IMR-90 (cell line): ENCODE measurements at regions not wholly inside any gene's neighbourhood (a gene's known extent, or its start where the extent isn't known, plus 50 kb on each side); places are given as distances from the start of the nearest gene placed in this dataset.

Source experiments
- ATAC-seq: fragments of 200-7000 bp; cut with Tn5 transposase; 2 replicates; pipeline ENCODE4 v1.9.1; 2020; ENCODE audit warnings: low read depth, mild to moderate bottlenecking, moderate library complexity
- BruUV-seq: library from RNA; stranded (reverse); fragments of 400-500 nt; replicated peaks from 2 replicates; lab custom pipeline; 2021; lab: Mats Ljungman, UMichigan
- CTCF ChIA-PET: fragments of 300-600 bp; formaldehyde crosslinking; extraction: SDS; loops from one replicate; lab custom pipeline; 2021; ENCODE audit warnings: antibody characterized with exemption; lab: Yijun Ruan, JAX
- POLR2A ChIA-PET: fragments of 300-600 bp; sonication (Branson Sonifier 250); formaldehyde crosslinking; loops from one replicate; lab custom pipeline; 2022; ENCODE audit warnings: antibody characterized with exemption; ENCODE audit not compliant: unreplicated experiment; lab: Charles Lee
- DNase-seq: peaks from one replicate; pipeline ENCODE4 v3.0.0; 2013
- H2AFZ ChIP-seq: replicated peaks from 2 replicates; pipeline ENCODE3; 2013; ENCODE audit warnings: low read length, mild to moderate bottlenecking; ENCODE audit not compliant: poor library complexity
- H2AK5ac ChIP-seq: 2 replicates; pipeline ENCODE4 v1.6.1; 2013; ENCODE audit warnings: low read depth, low read length, inconsistent platforms
- H2AK9ac ChIP-seq: replicated peaks from 2 replicates; pipeline ENCODE3; 2013; ENCODE audit warnings: mild to moderate bottlenecking, low read depth, low read length, moderate library complexity; ENCODE audit not compliant: poor library complexity
- H2BK120ac ChIP-seq: 2 replicates; pipeline ENCODE4 v1.6.1; 2013; ENCODE audit warnings: low read depth, low read length, inconsistent platforms
- H2BK15ac ChIP-seq: 3 replicates; pipeline ENCODE4 v1.6.1; 2013; ENCODE audit warnings: low read depth, low read length, inconsistent platforms
- H2BK20ac ChIP-seq: 2 replicates; pipeline ENCODE4 v1.6.1; 2013; ENCODE audit warnings: low read depth, mild to moderate bottlenecking, inconsistent platforms, low read length, moderate library complexity
- H2BK5ac ChIP-seq: 2 replicates; pipeline ENCODE4 v1.6.1; 2013; ENCODE audit warnings: mild to moderate bottlenecking, low read depth, low read length, inconsistent platforms; ENCODE audit not compliant: poor library complexity, severe bottlenecking
- H3K14ac ChIP-seq: replicated peaks from 2 replicates; pipeline ENCODE4 v1.6.1; 2013; ENCODE audit warnings: low read depth, low read length, inconsistent platforms
- H3K18ac ChIP-seq: 2 replicates; pipeline ENCODE4 v1.6.1; 2013; ENCODE audit warnings: low read depth, low read length, control low read depth
- H3K23ac ChIP-seq: 2 replicates; pipeline ENCODE4 v1.6.1; 2013; ENCODE audit warnings: low read depth, low read length, inconsistent platforms
- H3K27ac ChIP-seq: 2 replicates; pipeline ENCODE4 v1.5.1; 2013; ENCODE audit warnings: mild to moderate bottlenecking, control low read depth, low read length; ENCODE audit not compliant: insufficient read depth
- H3K27me3 ChIP-seq: 2 replicates; pipeline ENCODE4 v1.6.1; 2013; ENCODE audit warnings: low read length; ENCODE audit not compliant: control insufficient read depth, insufficient read depth
- H3K36me3 ChIP-seq: 2 replicates; pipeline ENCODE4 v1.6.1; 2013; ENCODE audit warnings: low read length, mixed read lengths; ENCODE audit not compliant: control insufficient read depth, insufficient read depth
- H3K4ac ChIP-seq: 2 replicates; pipeline ENCODE4 v1.6.1; 2013; ENCODE audit warnings: low read depth, low read length, inconsistent platforms
- H3K4me1 ChIP-seq: 2 replicates; pipeline ENCODE4 v1.6.1; 2013; ENCODE audit warnings: low read length, mixed read lengths; ENCODE audit not compliant: control insufficient read depth, insufficient read depth
- H3K4me2 ChIP-seq: 2 replicates; pipeline ENCODE4 v1.6.1; 2013; ENCODE audit warnings: low read depth, mild to moderate bottlenecking, control low read depth, low read length, moderate library complexity
- H3K4me3 ChIP-seq: 2 replicates; pipeline ENCODE4 v1.5.1; 2013; ENCODE audit warnings: low read depth, mild to moderate bottlenecking, control low read depth, low read length, moderate library complexity; ENCODE audit not compliant: insufficient read depth
- H3K56ac ChIP-seq: 2 replicates; pipeline ENCODE4 v1.6.1; 2013; ENCODE audit warnings: low read length, inconsistent platforms; ENCODE audit not compliant: insufficient read depth; ENCODE audit errors: extremely low read depth
- H3K79me1 ChIP-seq, 2 experiments: 2 replicates each; pipeline ENCODE4 v1.6.1; 2013; ENCODE audit warnings: low read length in 2 of 2, inconsistent platforms in 1 of 2, low read depth in 1 of 2
- H3K9ac ChIP-seq: 2 replicates; pipeline ENCODE4 v1.6.1; 2013; ENCODE audit warnings: low read depth, low read length, control low read depth
- H3K9me1 ChIP-seq: 2 replicates; pipeline ENCODE4 v1.6.1; 2013; ENCODE audit warnings: low read length, inconsistent platforms; ENCODE audit not compliant: insufficient read depth
- H3K9me3 ChIP-seq: 2 replicates; pipeline ENCODE4 v1.6.1; 2013; ENCODE audit warnings: low read length; ENCODE audit not compliant: control insufficient read depth, insufficient read depth
- H4K20me1 ChIP-seq: 2 replicates; pipeline ENCODE4 v1.6.1; 2013; ENCODE audit warnings: low read length, inconsistent platforms; ENCODE audit not compliant: insufficient read depth
- H4K5ac ChIP-seq: 2 replicates; pipeline ENCODE4 v1.6.1; 2013; ENCODE audit warnings: mild to moderate bottlenecking, low read depth, low read length, control low read depth
- H4K8ac ChIP-seq, 2 experiments: 2 replicates each; pipeline ENCODE4 v1.6.1; 2013; ENCODE audit warnings: low read depth in 2 of 2, low read length in 2 of 2, control low read depth in 1 of 2, inconsistent platforms in 1 of 2
- H4K91ac ChIP-seq: 2 replicates; pipeline ENCODE4 v1.6.1; 2013; ENCODE audit warnings: low read depth, low read length, inconsistent platforms; ENCODE audit not compliant: insufficient read depth
- BHLHE40 ChIP-seq: fragments of 150-350 bp; IDR thresholded peaks from 2 replicates; pipeline ENCODE4 v1.6.1; 2016; ENCODE audit warnings: mild to moderate bottlenecking, low read depth, low read length
- CEBPB ChIP-seq: IDR thresholded peaks from 2 replicates; pipeline ENCODE4 v1.6.1; 2012; ENCODE audit warnings: low read depth, low read length, improper control_type of control experiment
- CHD1 ChIP-seq: IDR thresholded peaks from 2 replicates; pipeline ENCODE4 v1.6.1; 2012; ENCODE audit warnings: low read depth, low read length, improper control_type of control experiment
- FOS ChIP-seq: fragments of 150-350 bp; IDR thresholded peaks from 2 replicates; pipeline ENCODE4 v1.6.1; 2016; ENCODE audit warnings: low read depth, low read length
- MAFK ChIP-seq: IDR thresholded peaks from 2 replicates; pipeline ENCODE4 v1.6.1; 2012; ENCODE audit warnings: low read depth, low read length, improper control_type of control experiment
- MAZ ChIP-seq: IDR thresholded peaks from 2 replicates; pipeline ENCODE4 v1.6.1; 2012; ENCODE audit warnings: low read depth, mild to moderate bottlenecking, low read length, improper control_type of control experiment, moderate library complexity, borderline replicate concordance
- MXI1 ChIP-seq: IDR thresholded peaks from 2 replicates; pipeline ENCODE4 v1.6.1; 2012; ENCODE audit warnings: low read depth, mild to moderate bottlenecking, low read length, moderate library complexity, borderline replicate concordance
- NFE2L2 ChIP-seq: fragments of 150-350 bp; IDR thresholded peaks from 2 replicates; pipeline ENCODE4 v1.6.1; 2016; ENCODE audit warnings: low read depth, mild to moderate bottlenecking, low read length
- POLR2A ChIP-seq: IDR thresholded peaks from 2 replicates; pipeline ENCODE4 v1.6.1; 2012; ENCODE audit warnings: mild to moderate bottlenecking, low read depth, low read length
- RCOR1 ChIP-seq: IDR thresholded peaks from 2 replicates; pipeline ENCODE4 v1.6.1; 2012; ENCODE audit warnings: mild to moderate bottlenecking, low read length, improper control_type of control experiment; ENCODE audit not compliant: insufficient replicate concordance
- WGBS, 2 experiments: methylation state at CpG; one replicate each; pipeline versions ENCODE4 v1.1.5 to v1.1.7; 2013; ENCODE audit warnings: missing lambda C conversion rate in 2 of 2; ENCODE audit not compliant: insufficient read length in 1 of 2; ENCODE audit errors: extremely low coverage in 2 of 2; 5-methylcytosine and 5-hydroxymethylcytosine counted together
- dilution Hi-C: fragments of 300-500 bp; cut with HindIII; formaldehyde crosslinking; loops from one replicate; pipeline ENCODE4 v1.14.3; 2018; ENCODE audit warnings: low sequenced_read_pairs; ENCODE audit not compliant: unreplicated experiment
- in situ Hi-C: fragments of 300-500 bp; cut with MboI; formaldehyde crosslinking; loops from 3 replicates; pipeline ENCODE4 v1.14.3; 2019; ENCODE audit warnings: low sequenced_read_pairs, inconsistent platforms, mixed read lengths
- intact Hi-C: fragments of 100-400 bp; cut with micrococcal nuclease; formaldehyde crosslinking; loops from 2 replicates; pipeline ENCODE4 v1.10.0; 2022
- TF ChIP-seq, protein P1 (sequence below): conservative IDR thresholded peaks from 2 replicates; pipeline ENCODE4 v1.5.1; 2012; ENCODE audit warnings: mild to moderate bottlenecking, low read depth, low read length, improper control_type of control experiment

DNA sequence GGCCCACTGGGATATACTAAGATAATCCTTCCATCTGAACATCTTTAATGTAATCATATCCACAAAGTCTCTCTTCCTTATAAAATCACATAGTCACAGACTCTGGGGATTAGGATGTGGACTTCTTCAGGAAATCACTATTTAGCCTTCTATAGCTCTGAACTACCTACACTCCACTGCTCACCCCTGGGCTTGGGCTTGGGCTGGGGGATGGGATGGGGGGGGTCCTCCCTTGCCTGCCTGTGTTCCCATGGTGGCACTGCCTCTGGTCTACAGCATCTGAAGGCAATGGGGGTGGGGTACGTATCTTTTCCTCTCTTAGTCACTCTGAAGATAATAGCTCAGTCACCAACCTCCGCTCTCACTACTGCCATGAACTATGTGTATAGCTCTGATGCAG is 67.8 kb upstream of the SERTM1 start:
- intact Hi-C loops (no loop called here), dilution Hi-C loops (no loop called here), in situ Hi-C loops (loop anchor here (10.0 kb wide), 1 partner anchor 59 kb away; no protein-coding TSS in a partner anchor)
- BruUV-seq, result no TSS peak
- no CpG with 5 or more reads among the region's 2 CpGs for WGBS, 2 experiments
- H3K4me2 ChIP-seq, result no peak overlapping the region
- H3K18ac ChIP-seq, result no peak overlapping the region
- ChIA-PET POLR2A (no interaction called here), CTCF (interaction anchor here (0.6 kb wide), 3 partner anchors 33 to 261 kb away, joined by 3 to 5 read pairs (median 5); no protein-coding TSS in a partner anchor)
- H2BK20ac ChIP-seq, result no peak overlapping the region
- H3K4me3 ChIP-seq, result no peak overlapping the region
- no peak overlapping the region for H3K27ac ChIP-seq
- TF ChIP-seq MXI1, result no peak
- no peak for TF ChIP-seq MAFK
- TF ChIP-seq, protein P1, sequence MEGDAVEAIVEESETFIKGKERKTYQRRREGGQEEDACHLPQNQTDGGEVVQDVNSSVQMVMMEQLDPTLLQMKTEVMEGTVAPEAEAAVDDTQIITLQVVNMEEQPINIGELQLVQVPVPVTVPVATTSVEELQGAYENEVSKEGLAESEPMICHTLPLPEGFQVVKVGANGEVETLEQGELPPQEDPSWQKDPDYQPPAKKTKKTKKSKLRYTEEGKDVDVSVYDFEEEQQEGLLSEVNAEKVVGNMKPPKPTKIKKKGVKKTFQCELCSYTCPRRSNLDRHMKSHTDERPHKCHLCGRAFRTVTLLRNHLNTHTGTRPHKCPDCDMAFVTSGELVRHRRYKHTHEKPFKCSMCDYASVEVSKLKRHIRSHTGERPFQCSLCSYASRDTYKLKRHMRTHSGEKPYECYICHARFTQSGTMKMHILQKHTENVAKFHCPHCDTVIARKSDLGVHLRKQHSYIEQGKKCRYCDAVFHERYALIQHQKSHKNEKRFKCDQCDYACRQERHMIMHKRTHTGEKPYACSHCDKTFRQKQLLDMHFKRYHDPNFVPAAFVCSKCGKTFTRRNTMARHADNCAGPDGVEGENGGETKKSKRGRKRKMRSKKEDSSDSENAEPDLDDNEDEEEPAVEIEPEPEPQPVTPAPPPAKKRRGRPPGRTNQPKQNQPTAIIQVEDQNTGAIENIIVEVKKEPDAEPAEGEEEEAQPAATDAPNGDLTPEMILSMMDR, result no peak
- no peak for TF ChIP-seq MAZ
- no peak for TF ChIP-seq FOS
- no peak for TF ChIP-seq POLR2A
- no peak for TF ChIP-seq BHLHE40
- TF ChIP-seq RCOR1, result no peak
- TF ChIP-seq CHD1, result no peak
- no peak for TF ChIP-seq CEBPB
- no peak for TF ChIP-seq NFE2L2
- H3K14ac ChIP-seq, result no peak overlapping the region
- H2BK5ac ChIP-seq, result no peak overlapping the region
- no peaks in the 10 kb centered on the region for H3K36me3 ChIP-seq
- no peak overlapping the region for H3K9ac ChIP-seq
- no peak overlapping the region for H3K23ac ChIP-seq
- H2AK5ac ChIP-seq, result no peak overlapping the region
- no peak overlapping the region for H2AFZ ChIP-seq
- H2BK15ac ChIP-seq, result no peak overlapping the region
- no peak overlapping the region for H4K8ac ChIP-seq
- H3K79me1 ChIP-seq, result no peaks in the 10 kb centered on the region
- ATAC-seq, result no peak
- H2AK9ac ChIP-seq, result no peak overlapping the region
- no peak for DNase-seq
- no peaks in the 10 kb centered on the region for H3K4me1 ChIP-seq
- no peaks in the 10 kb centered on the region for H3K9me1 ChIP-seq
- no peaks in the 10 kb centered on the region for H3K27me3 ChIP-seq
- no peak overlapping the region for H4K5ac ChIP-seq
- no peaks in the 10 kb centered on the region for H3K9me3 ChIP-seq
- no peak overlapping the region for H3K4ac ChIP-seq
- H4K20me1 ChIP-seq, result no peaks in the 10 kb centered on the region
- no peak overlapping the region for H4K91ac ChIP-seq
- H2BK120ac ChIP-seq, result no peak overlapping the region
- H3K56ac ChIP-seq, result no peak overlapping the region
